Upper lobe of left lung (tissue), 4 donors: ENCODE measurements at regions not wholly inside any gene's neighbourhood (a gene's known extent, or its start where the extent isn't known, plus 50 kb on each side); places are given as distances from the start of the nearest gene placed in this dataset.

Experiments used
- POLR2AphosphoS5 ChIP-seq, 2 donors: sonication (generic); formaldehyde crosslinking; IDR thresholded peaks; one replicate each; pipeline ENCODE4 v1.5.1; 2017; ENCODE audit warnings: antibody characterized with exemption in 2 of 2
- TF ChIP-seq, protein P1 (sequence below), 6 experiments: fragments of 450-650 bp in 4 of 6; fragments of 200-600 bp in 2 of 6; sonication (generic) in 2 of 6; IDR thresholded peaks; one replicate each; pipeline ENCODE4 v1.5.1; 2016 to 2019; ENCODE audit warnings: antibody characterized with exemption in 6 of 6

DNA sequence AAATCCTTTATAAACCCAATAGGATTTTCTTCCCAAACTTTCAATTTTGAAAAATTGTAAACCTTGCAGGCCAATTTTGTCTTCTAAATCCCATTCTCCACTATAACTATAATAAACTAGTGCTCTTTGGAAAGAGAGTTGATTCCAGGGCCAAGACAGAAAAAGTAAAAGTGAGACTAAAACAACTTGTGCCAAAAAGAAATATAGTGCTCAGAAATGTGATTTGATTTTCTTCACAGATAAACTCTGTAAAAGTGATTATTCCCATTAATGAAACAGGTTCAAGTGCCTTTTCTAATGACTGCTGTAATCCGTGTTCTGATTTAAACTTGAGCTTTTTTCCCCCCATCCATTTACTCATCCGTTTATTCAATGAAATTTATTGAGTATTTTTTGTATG lies 1831.1 kb downstream of the SLITRK5 start:
- TF ChIP-seq POLR2AphosphoS5 (IDR thresholded peaks at IDR 0.05), result no peak
- TF ChIP-seq, protein P1, sequence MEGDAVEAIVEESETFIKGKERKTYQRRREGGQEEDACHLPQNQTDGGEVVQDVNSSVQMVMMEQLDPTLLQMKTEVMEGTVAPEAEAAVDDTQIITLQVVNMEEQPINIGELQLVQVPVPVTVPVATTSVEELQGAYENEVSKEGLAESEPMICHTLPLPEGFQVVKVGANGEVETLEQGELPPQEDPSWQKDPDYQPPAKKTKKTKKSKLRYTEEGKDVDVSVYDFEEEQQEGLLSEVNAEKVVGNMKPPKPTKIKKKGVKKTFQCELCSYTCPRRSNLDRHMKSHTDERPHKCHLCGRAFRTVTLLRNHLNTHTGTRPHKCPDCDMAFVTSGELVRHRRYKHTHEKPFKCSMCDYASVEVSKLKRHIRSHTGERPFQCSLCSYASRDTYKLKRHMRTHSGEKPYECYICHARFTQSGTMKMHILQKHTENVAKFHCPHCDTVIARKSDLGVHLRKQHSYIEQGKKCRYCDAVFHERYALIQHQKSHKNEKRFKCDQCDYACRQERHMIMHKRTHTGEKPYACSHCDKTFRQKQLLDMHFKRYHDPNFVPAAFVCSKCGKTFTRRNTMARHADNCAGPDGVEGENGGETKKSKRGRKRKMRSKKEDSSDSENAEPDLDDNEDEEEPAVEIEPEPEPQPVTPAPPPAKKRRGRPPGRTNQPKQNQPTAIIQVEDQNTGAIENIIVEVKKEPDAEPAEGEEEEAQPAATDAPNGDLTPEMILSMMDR (IDR thresholded peaks at IDR 0.05), result no peak
